VCaP (cell line): ENCODE measurements at regions not wholly inside any gene's neighbourhood (a gene's known extent, or its start where the extent isn't known, plus 50 kb on each side); places are given as distances from the start of the nearest gene placed in this dataset.

Experiments
- H3K27ac ChIP-seq: fragments of 450-650 bp; 2 replicates; pipeline ENCODE4 v1.5.1; 2017
- CTCF ChIP-seq: fragments of 450-650 bp; conservative IDR thresholded peaks from 2 replicates; pipeline ENCODE4 v1.5.1; 2017; ENCODE audit warnings: mild to moderate bottlenecking, moderate library complexity

GRCh38 chr2:103327966-103328365, 566.1 kb downstream of the TMEM182 start:
- H3K27ac ChIP-seq: no peak overlapping the region
- no peak for TF ChIP-seq CTCF

GRCh38 chr2:103335403-103335802, 573.6 kb downstream of the TMEM182 start:
- H3K27ac ChIP-seq: no peak overlapping the region
- no peak for TF ChIP-seq CTCF

- no peak overlapping the region for H3K27ac ChIP-seq
- no peak for TF ChIP-seq CTCF
These were observed 577.0 kb downstream of the TMEM182 start for GRCh38 chr2:103338819-103339218.

GRCh38 chr2:103346780-103347179, 584.9 kb downstream of the TMEM182 start:
- no peak overlapping the region for H3K27ac ChIP-seq
- TF ChIP-seq CTCF: no peak

- TF ChIP-seq CTCF: no peak
- no peak overlapping the region for H3K27ac ChIP-seq
These were observed 591.9 kb downstream of the TMEM182 start for GRCh38 chr2:103353774-103354173.

GRCh38 chr2:103355287-103355686, 593.5 kb downstream of the TMEM182 start:
- no peak for TF ChIP-seq CTCF
- H3K27ac ChIP-seq: no peak overlapping the region

- no peak overlapping the region for H3K27ac ChIP-seq
- TF ChIP-seq CTCF: no peak
These were observed 599.9 kb downstream of the TMEM182 start for GRCh38 chr2:103361712-103362111.

- TF ChIP-seq CTCF: no peak
- no peak overlapping the region for H3K27ac ChIP-seq
These were observed 601.8 kb downstream of the TMEM182 start for GRCh38 chr2:103363639-103364038.
